ENCODE measurements at regions not wholly inside any gene's neighbourhood (a gene's known extent, or its start where the extent isn't known, plus 50 kb on each side); places are given as distances from the start of the nearest gene placed in this dataset.

DNA sequence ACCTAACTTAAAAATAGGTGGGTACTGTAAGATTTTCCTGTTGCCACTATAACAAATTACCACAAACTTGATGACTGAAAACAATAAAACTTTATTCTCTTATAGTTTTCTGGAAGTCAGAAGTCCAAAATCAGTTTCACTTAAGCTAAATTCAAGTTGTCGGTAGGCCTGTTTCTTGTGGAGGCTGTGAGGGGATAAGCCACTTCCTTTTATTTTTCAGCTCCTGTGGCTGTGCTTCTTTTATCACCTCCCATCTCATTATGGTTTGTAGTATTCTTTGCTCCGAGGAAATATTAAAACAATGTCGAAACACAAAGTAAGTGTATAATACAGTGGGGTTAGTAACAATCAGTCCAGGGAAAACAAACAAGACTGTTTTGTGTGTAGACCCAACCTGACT is 610.5 kb upstream of the TECRL start:
- Histone ChIP-seq H4K20me1 (ENCODE audit: insufficient read depth, low read length) (no peaks in the 10 kb centered on the region), H2AFZ (ENCODE audit: low read depth, low read length) (peak overlapping the region; percentile 30; the same call in 1 of the 2 replicates), H3K36me3 (ENCODE audit: insufficient read depth, low read length) (no peaks in the 10 kb centered on the region), H3K9ac (ENCODE audit: low read depth, low read length) (no peak overlapping the region), H3K9me3 (ENCODE audit: insufficient read depth, low read length, severe bottlenecking) (peaks cover 4% of the 10 kb centered on the region), H3K4me3 (ENCODE audit: low read depth in 1 of 2, low read length in 2 of 2) (no peak overlapping the region), H3K79me2 (ENCODE audit: insufficient read depth, low read length) (no peaks in the 10 kb centered on the region), H3K27me3 (ENCODE audit: insufficient read depth, low read length, poor library complexity) (no peaks in the 10 kb centered on the region), H3K4me1 (ENCODE audit: insufficient read depth, low read length) (peaks cover 19% of the 10 kb centered on the region), H3K4me2 (ENCODE audit: insufficient read depth, low read length) (peak overlapping the region; percentile 19; the same call in 1 of the 2 replicates), H3K27ac (ENCODE audit: low read length) (peak overlapping the region; percentile 64; the same call in 1 of the 2 replicates)
- ATAC-seq (ENCODE audit: insufficient read depth, low read depth) (peak; percentile 80), DNase-seq (no peak)
- no peak for TF ChIP-seq EZH2 (IDR thresholded peaks at IDR 0.05; ENCODE audit: borderline replicate concordance, low read depth, low read length, severe bottlenecking)
- TF ChIP-seq CTCF (IDR thresholded peaks at IDR 0.05; ENCODE audit: borderline replicate concordance, extremely low read depth, low read length, poor library complexity, severe bottlenecking) = no peak

DNA sequence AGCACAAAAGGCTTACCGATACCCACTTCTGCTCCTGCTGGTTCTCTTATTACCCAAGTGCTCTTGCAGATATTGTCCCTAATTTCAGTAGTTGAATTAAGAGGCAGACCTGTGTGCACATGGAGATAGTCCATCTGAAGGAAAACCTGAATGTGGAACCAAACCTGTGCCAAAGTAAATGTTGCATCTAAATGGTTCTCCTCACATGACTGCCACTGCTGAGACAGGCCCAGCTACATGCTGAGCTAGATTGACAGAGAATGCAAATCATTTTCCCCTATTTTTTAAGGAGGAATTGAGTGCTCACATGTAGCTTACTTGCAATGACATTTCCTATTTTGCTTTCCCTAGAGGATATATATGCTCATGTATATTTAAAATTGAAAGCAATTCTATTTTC is 609.1 kb upstream of the TECRL start:
- Histone ChIP-seq H3K4me3 (ENCODE audit: low read depth in 1 of 2, low read length in 2 of 2) (no peak overlapping the region), H3K4me1 (ENCODE audit: insufficient read depth, low read length) (peaks cover 25% of the 10 kb centered on the region), H3K36me3 (ENCODE audit: insufficient read depth, low read length) (no peaks in the 10 kb centered on the region), H3K9me3 (ENCODE audit: insufficient read depth, low read length, severe bottlenecking) (peaks cover 4% of the 10 kb centered on the region), H3K4me2 (ENCODE audit: insufficient read depth, low read length) (no peak overlapping the region), H3K27ac (ENCODE audit: low read length) (no peak overlapping the region), H3K27me3 (ENCODE audit: insufficient read depth, low read length, poor library complexity) (no peaks in the 10 kb centered on the region), H4K20me1 (ENCODE audit: insufficient read depth, low read length) (no peaks in the 10 kb centered on the region), H3K9ac (ENCODE audit: low read depth, low read length) (no peak overlapping the region), H3K79me2 (ENCODE audit: insufficient read depth, low read length) (no peaks in the 10 kb centered on the region), H2AFZ (ENCODE audit: low read depth, low read length) (peak overlapping the region; percentile 34; the same call in 1 of the 2 replicates)
- DNase-seq (no peak), ATAC-seq (ENCODE audit: insufficient read depth, low read depth) (no peak)
- TF ChIP-seq CTCF (IDR thresholded peaks at IDR 0.05; ENCODE audit: borderline replicate concordance, extremely low read depth, low read length, poor library complexity, severe bottlenecking) = no peak
- TF ChIP-seq EZH2 (IDR thresholded peaks at IDR 0.05; ENCODE audit: borderline replicate concordance, low read depth, low read length, severe bottlenecking) = no peak

DNA sequence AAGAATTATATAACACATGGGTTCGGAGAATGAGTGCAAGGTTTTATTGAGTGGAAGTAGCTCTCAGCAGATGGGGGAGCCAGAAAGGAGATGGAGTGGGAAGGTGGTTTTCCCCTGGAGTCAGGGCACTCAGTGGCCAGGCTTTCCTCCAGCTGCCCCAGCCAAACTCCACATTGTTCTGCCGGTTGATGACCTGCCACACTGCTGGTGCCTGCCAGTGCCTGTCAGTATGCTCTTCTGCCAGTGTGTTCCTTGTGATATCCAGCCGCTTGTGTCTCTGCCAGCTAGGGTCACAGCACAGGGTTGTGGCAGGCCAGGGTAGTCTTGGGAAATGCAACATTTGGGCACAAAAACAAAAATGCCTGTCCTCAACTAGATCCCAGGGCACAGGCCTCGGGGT is 604.8 kb upstream of the TECRL start:
- H3K9me3 ChIP-seq (ENCODE audit: insufficient read depth, low read length, severe bottlenecking) = no peaks in the 10 kb centered on the region
- H3K4me1 ChIP-seq (ENCODE audit: insufficient read depth, low read length) = peaks cover 17% of the 10 kb centered on the region
- no peaks in the 10 kb centered on the region for H3K79me2 ChIP-seq (ENCODE audit: insufficient read depth, low read length)
- H3K4me2 ChIP-seq (ENCODE audit: insufficient read depth, low read length) = no peak overlapping the region
- H3K27ac ChIP-seq (ENCODE audit: low read length) = peak overlapping the region; percentile 61; the same call in 1 of the 2 replicates
- TF ChIP-seq CTCF (IDR thresholded peaks at IDR 0.05; ENCODE audit: borderline replicate concordance, extremely low read depth, low read length, poor library complexity, severe bottlenecking) (no peak), EZH2 (IDR thresholded peaks at IDR 0.05; ENCODE audit: borderline replicate concordance, low read depth, low read length, severe bottlenecking) (no peak)
- H2AFZ ChIP-seq (ENCODE audit: low read depth, low read length) = peak overlapping the region; percentile 66; the same call in 1 of the 2 replicates
- no peaks in the 10 kb centered on the region for H3K27me3 ChIP-seq (ENCODE audit: insufficient read depth, low read length, poor library complexity)
- H4K20me1 ChIP-seq (ENCODE audit: insufficient read depth, low read length) = no peaks in the 10 kb centered on the region
- H3K9ac ChIP-seq (ENCODE audit: low read depth, low read length) = no peak overlapping the region
- H3K36me3 ChIP-seq (ENCODE audit: insufficient read depth, low read length) = no peaks in the 10 kb centered on the region
- DNase-seq (no peak), ATAC-seq (ENCODE audit: insufficient read depth, low read depth) (0 out of 3 replicates have a peak, but pooled peaks have one; percentile 17)
- no peak overlapping the region for H3K4me3 ChIP-seq (ENCODE audit: low read depth in 1 of 2, low read length in 2 of 2)
